Neural cell (in vitro differentiated cells): ENCODE measurements at regions not wholly inside any gene's neighbourhood (a gene's known extent, or its start where the extent isn't known, plus 50 kb on each side); places are given as distances from the start of the nearest gene placed in this dataset.

Experiments
- POLR2AphosphoS5 ChIP-seq: IDR thresholded peaks from 2 replicates; pipeline ENCODE4 v1.6.1; 2012
- TAF1 ChIP-seq: IDR thresholded peaks from 2 replicates; pipeline ENCODE4 v1.6.1; 2012; ENCODE audit warnings: low read depth

DNA sequence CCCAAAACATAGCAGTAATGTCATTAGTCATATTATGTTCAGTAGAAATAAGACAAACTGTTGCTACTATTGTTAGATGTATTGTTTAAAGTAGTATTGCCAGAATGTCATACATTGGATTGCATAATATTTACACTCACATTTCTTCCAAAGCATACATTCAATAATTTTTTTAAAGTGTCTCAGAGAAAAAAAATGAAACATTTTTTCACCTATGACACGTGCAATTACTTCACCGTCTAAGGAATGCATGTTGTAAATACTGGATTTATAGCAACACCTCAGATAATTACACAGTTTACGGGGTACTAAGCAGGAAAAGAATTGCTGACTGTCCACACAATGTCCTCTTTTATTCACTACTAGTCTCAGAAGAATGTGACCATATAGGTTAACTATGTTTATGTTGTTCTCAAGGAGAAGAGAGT, 162.1 kb downstream of the PCDH18 start:
- TF ChIP-seq TAF1 (no peak), POLR2AphosphoS5 (no peak)
